ENCODE measurements at regions not wholly inside any gene's neighbourhood (a gene's known extent, or its start where the extent isn't known, plus 50 kb on each side); places are given as distances from the start of the nearest gene placed in this dataset.

GRCh38 chr12:90020014-90020413, 311.4 kb upstream of the ATP2B1 start:
- Histone ChIP-seq H3K4me1 (no peaks in the 10 kb centered on the region), H3K4me3 (no peak overlapping the region), H3K27ac (no peak overlapping the region), H3K9me3 (no peaks in the 10 kb centered on the region), H3K36me3 (ENCODE audit: insufficient read depth in 1 of 2, low read depth in 1 of 2) (no peaks in the 10 kb centered on the region), H3K27me3 (ENCODE audit: insufficient read depth in 3 of 3, low read length in 2 of 3) (no peaks in the 10 kb centered on the region)
- WGBS, 3 donors: 58 to 63% (median 58%) methylated on average over 1 of the region's 1 CpG
- no peak for TF ChIP-seq CTCF (IDR thresholded peaks at IDR 0.05)
- intact Hi-C loops (cut with DNase I): loop anchor here in 1 of 2 donors (10.0 kb wide), 1 partner anchor 475 kb away; no protein-coding TSS in a partner anchor
- ATAC-seq (no peak), DNase-seq (no peak)

- 88 to 93% (median 91%) methylated on average over 2 of the region's 2 CpGs for WGBS, 3 donors
- DNase-seq: no peak
- Histone ChIP-seq H3K4me3 (no peak overlapping the region), H3K4me1 (no peaks in the 10 kb centered on the region), H3K36me3 (ENCODE audit: insufficient read depth in 1 of 2, low read depth in 1 of 2) (no peaks in the 10 kb centered on the region), H3K9me3 (no peaks in the 10 kb centered on the region), H3K27ac (no peak overlapping the region), H3K27me3 (ENCODE audit: insufficient read depth in 3 of 3, low read length in 2 of 3) (no peaks in the 10 kb centered on the region)
- no peak for TF ChIP-seq CTCF (IDR thresholded peaks at IDR 0.05)
- intact Hi-C loops (cut with DNase I): no loop called here
- ATAC-seq: no peak
Measured at GRCh38 chr12:90017316-90017715, 308.7 kb upstream of the ATP2B1 start.

GRCh38 chr12:90015228-90015627, 306.6 kb upstream of the ATP2B1 start:
- Histone ChIP-seq H3K36me3 (ENCODE audit: insufficient read depth in 1 of 2, low read depth in 1 of 2) (no peaks in the 10 kb centered on the region), H3K27me3 (ENCODE audit: insufficient read depth in 3 of 3, low read length in 2 of 3) (no peaks in the 10 kb centered on the region), H3K27ac (no peak overlapping the region), H3K4me1 (no peaks in the 10 kb centered on the region), H3K4me3 (no peak overlapping the region), H3K9me3 (no peaks in the 10 kb centered on the region)
- no peak for DNase-seq
- no peak for TF ChIP-seq CTCF (IDR thresholded peaks at IDR 0.05)
- 64 to 90% (median 71%) methylated on average over 1 of the region's 1 CpG for WGBS, 3 donors
- ATAC-seq: no peak
- intact Hi-C loops (cut with DNase I): no loop called here

- H3K4me1 ChIP-seq: no peaks in the 10 kb centered on the region
- intact Hi-C loops (cut with DNase I): no loop called here
- no peaks in the 10 kb centered on the region for H3K36me3 ChIP-seq (ENCODE audit: insufficient read depth in 1 of 2, low read depth in 1 of 2)
- H3K27me3 ChIP-seq (ENCODE audit: insufficient read depth in 3 of 3, low read length in 2 of 3): no peaks in the 10 kb centered on the region
- TF ChIP-seq CTCF (IDR thresholded peaks at IDR 0.05): no peak
- H3K4me3 ChIP-seq: no peak overlapping the region
- no peak for DNase-seq
- H3K9me3 ChIP-seq: no peaks in the 10 kb centered on the region
- ATAC-seq: no peak
- H3K27ac ChIP-seq: no peak overlapping the region
Measured at GRCh38 chr12:90013409-90013808, 304.8 kb upstream of the ATP2B1 start.

- no peak for DNase-seq
- H3K36me3 ChIP-seq (ENCODE audit: insufficient read depth in 1 of 2, low read depth in 1 of 2): no peaks in the 10 kb centered on the region
- H3K27me3 ChIP-seq (ENCODE audit: insufficient read depth in 3 of 3, low read length in 2 of 3): no peaks in the 10 kb centered on the region
- WGBS, 3 donors: 88 to 95% (median 94%) methylated on average over 3 of the region's 3 CpGs
- no peak overlapping the region for H3K4me3 ChIP-seq
- no peaks in the 10 kb centered on the region for H3K4me1 ChIP-seq
- no peaks in the 10 kb centered on the region for H3K9me3 ChIP-seq
- TF ChIP-seq CTCF (IDR thresholded peaks at IDR 0.05): no peak
- intact Hi-C loops (cut with DNase I): no loop called here
- H3K27ac ChIP-seq: no peak overlapping the region
- peak in 1 of 4 donors; percentile 37 for ATAC-seq
Measured at GRCh38 chr12:90010089-90010488, 301.5 kb upstream of the ATP2B1 start.

All from psoas muscle (tissue), 7 donors.